ENCODE measurements at regions not wholly inside any gene's neighbourhood (a gene's known extent, or its start where the extent isn't known, plus 50 kb on each side); places are given as distances from the start of the nearest gene placed in this dataset.

- no peak for DNase-seq
These were observed 370.0 kb upstream of the EEF2KMT start for GRCh38 chr16:5467552-5467951.

GRCh38 chr16:5466551-5466950 is 369.0 kb upstream of the EEF2KMT start:
- no peak for DNase-seq

GRCh38 chr16:5465714-5466113 is 368.1 kb upstream of the EEF2KMT start:
- DNase-seq: no peak

GRCh38 chr16:5463820-5464219 is 366.2 kb upstream of the EEF2KMT start:
- DNase-seq: no peak

- no peak for DNase-seq
These were observed 364.0 kb upstream of the EEF2KMT start for GRCh38 chr16:5461574-5461973.

GRCh38 chr16:5461141-5461540 is 363.5 kb upstream of the EEF2KMT start:
- no peak for DNase-seq

- no peak for DNase-seq
These were observed 363.1 kb upstream of the EEF2KMT start for GRCh38 chr16:5460701-5461100.

GRCh38 chr16:5459863-5460262 is 362.3 kb upstream of the EEF2KMT start:
- DNase-seq: no peak

- no peak for DNase-seq
These were observed 357.5 kb upstream of the EEF2KMT start for GRCh38 chr16:5455110-5455509.

- no peak for DNase-seq
These were observed 356.8 kb upstream of the EEF2KMT start for GRCh38 chr16:5454349-5454748.

GRCh38 chr16:5451641-5452040 is 354.0 kb upstream of the EEF2KMT start:
- no peak for DNase-seq

GRCh38 chr16:5450409-5451104 is 353.0 kb upstream of the EEF2KMT start:
- no peak for DNase-seq

- no peak for DNase-seq
These were observed 352.3 kb upstream of the EEF2KMT start for GRCh38 chr16:5449901-5450300.

GRCh38 chr16:5448798-5449197 is 351.2 kb upstream of the EEF2KMT start:
- DNase-seq: no peak

GRCh38 chr16:5447734-5448133 is 350.1 kb upstream of the EEF2KMT start:
- no peak for DNase-seq

GRCh38 chr16:5446623-5447240 is 349.1 kb upstream of the EEF2KMT start:
- DNase-seq: no peak

- no peak for DNase-seq
These were observed 346.6 kb upstream of the EEF2KMT start for GRCh38 chr16:5444189-5444588.

- DNase-seq: no peak
These were observed 345.4 kb upstream of the EEF2KMT start for GRCh38 chr16:5442986-5443385.

GRCh38 chr16:5442054-5442453 is 344.5 kb upstream of the EEF2KMT start:
- peak; percentile 19 for DNase-seq

GRCh38 chr16:5438591-5438990 is 341.0 kb upstream of the EEF2KMT start:
- no peak for DNase-seq

GRCh38 chr16:5433587-5433986 is 336.0 kb upstream of the EEF2KMT start:
- DNase-seq: no peak

- DNase-seq: no peak
These were observed 334.6 kb upstream of the EEF2KMT start for GRCh38 chr16:5432166-5432565.

GRCh38 chr16:5430598-5430997 is 333.0 kb upstream of the EEF2KMT start:
- DNase-seq: no peak

GRCh38 chr16:5428932-5429331 is 331.3 kb upstream of the EEF2KMT start:
- DNase-seq: no peak
